ENCODE measurements at regions not wholly inside any gene's neighbourhood (a gene's known extent, or its start where the extent isn't known, plus 50 kb on each side); places are given as distances from the start of the nearest gene placed in this dataset.

GRCh38 chr5:38678076-38678475 lies 121.6 kb upstream of the LIFR start:
- no peak for TF ChIP-seq EP300 (IDR thresholded peaks at IDR 0.05)
- TF ChIP-seq POLR2A (IDR thresholded peaks at IDR 0.05), result no peak
- TF ChIP-seq CTCF (IDR thresholded peaks at IDR 0.05), result no peak
- no peak for TF ChIP-seq POLR2AphosphoS5 (IDR thresholded peaks at IDR 0.05)

Data from upper lobe of left lung (tissue), 4 donors.